Chondrocyte (in vitro differentiated cells): ENCODE measurements at regions not wholly inside any gene's neighbourhood (a gene's known extent, or its start where the extent isn't known, plus 50 kb on each side); places are given as distances from the start of the nearest gene placed in this dataset.

Experiments
- DNase-seq: peaks from one replicate; pipeline ENCODE4 v3.0.0; 2021; ENCODE audit warnings: mixed read lengths, low spot score
- H3K27ac Mint-ChIP-seq: one replicate; pipeline ENCODE4 v1.8.0; 2021; ENCODE audit warnings: mild to moderate bottlenecking, moderate library complexity, mixed read lengths; ENCODE audit not compliant: unreplicated experiment
- H3K27me3 Mint-ChIP-seq: 2 replicates; pipeline ENCODE4 v1.8.0; 2021; ENCODE audit warnings: low read depth, mixed read lengths
- H3K36me3 Mint-ChIP-seq: 2 replicates; pipeline ENCODE4 v1.8.0; 2021; ENCODE audit warnings: low read depth, mixed read lengths
- H3K4me1 Mint-ChIP-seq: 2 replicates; pipeline ENCODE4 v1.8.0; 2021; ENCODE audit warnings: low read depth, mild to moderate bottlenecking, mixed read lengths
- H3K4me3 Mint-ChIP-seq: one replicate; pipeline ENCODE4 v1.8.0; 2021; ENCODE audit warnings: mild to moderate bottlenecking, moderate library complexity, mixed read lengths; ENCODE audit not compliant: unreplicated experiment
- H3K9me3 Mint-ChIP-seq: 2 replicates; pipeline ENCODE4 v1.8.0; 2021; ENCODE audit warnings: low read depth, mixed read lengths
- CTCF ChIP-seq: fragments of 200-600 bp; sonication (generic); IDR thresholded peaks from 2 replicates; pipeline ENCODE4 v1.5.0; 2021; ENCODE audit warnings: antibody characterized with exemption, mild to moderate bottlenecking, moderate library complexity

GRCh38 chr5:73267766-73268435 lies 94.9 kb downstream of the TMEM174 start:
- Mint-ChIP-seq H3K36me3 (no peaks in the 10 kb centered on the region), H3K27ac (no peak overlapping the region), H3K27me3 (peaks cover 5% of the 10 kb centered on the region), H3K4me1 (peaks cover 9% of the 10 kb centered on the region), H3K4me3 (no peak overlapping the region), H3K9me3 (no peaks in the 10 kb centered on the region)
- DNase-seq, result no peak
- no peak for TF ChIP-seq CTCF

- Mint-ChIP-seq H3K9me3 (no peaks in the 10 kb centered on the region), H3K27ac (no peak overlapping the region), H3K4me1 (peaks cover 9% of the 10 kb centered on the region), H3K27me3 (peaks cover 5% of the 10 kb centered on the region), H3K36me3 (no peaks in the 10 kb centered on the region), H3K4me3 (no peak overlapping the region)
- TF ChIP-seq CTCF, result no peak
- no peak for DNase-seq
Measured at GRCh38 chr5:73266925-73267765, 94.2 kb downstream of the TMEM174 start.

GRCh38 chr5:73266176-73266738 lies 93.3 kb downstream of the TMEM174 start:
- no peaks in the 10 kb centered on the region for H3K36me3 Mint-ChIP-seq
- H3K27ac Mint-ChIP-seq, result no peak overlapping the region
- peaks cover 9% of the 10 kb centered on the region for H3K27me3 Mint-ChIP-seq
- no peak for TF ChIP-seq CTCF
- H3K4me3 Mint-ChIP-seq, result no peak overlapping the region
- no peak for DNase-seq
- H3K9me3 Mint-ChIP-seq, result no peaks in the 10 kb centered on the region
- peaks cover 9% of the 10 kb centered on the region for H3K4me1 Mint-ChIP-seq

GRCh38 chr5:73265641-73266040 lies 92.6 kb downstream of the TMEM174 start:
- Mint-ChIP-seq H3K27me3 (peaks cover 9% of the 10 kb centered on the region), H3K9me3 (no peaks in the 10 kb centered on the region), H3K4me3 (no peak overlapping the region), H3K36me3 (no peaks in the 10 kb centered on the region), H3K4me1 (peaks cover 9% of the 10 kb centered on the region), H3K27ac (no peak overlapping the region)
- no peak for DNase-seq
- no peak for TF ChIP-seq CTCF

- H3K36me3 Mint-ChIP-seq, result no peaks in the 10 kb centered on the region
- peaks cover 6% of the 10 kb centered on the region for H3K27me3 Mint-ChIP-seq
- DNase-seq, result no peak
- H3K9me3 Mint-ChIP-seq, result no peaks in the 10 kb centered on the region
- H3K27ac Mint-ChIP-seq, result no peak overlapping the region
- TF ChIP-seq CTCF, result no peak
- H3K4me1 Mint-ChIP-seq, result peaks cover 9% of the 10 kb centered on the region
- no peak overlapping the region for H3K4me3 Mint-ChIP-seq
Measured at GRCh38 chr5:73264631-73265030, 91.6 kb downstream of the TMEM174 start.
